K562 (cell line): ENCODE measurements at regions not wholly inside any gene's neighbourhood (a gene's known extent, or its start where the extent isn't known, plus 50 kb on each side); places are given as distances from the start of the nearest gene placed in this dataset.

Source experiments
- ATAC-seq: fragments of 200-7000 bp; cut with Tn5 transposase; 3 replicates; pipeline ENCODE4 v1.9.1; 2020; ENCODE audit warnings: moderate library complexity
- BruUV-seq: library from RNA; stranded (reverse); fragments of 400-500 nt; replicated peaks from 2 replicates; lab custom pipeline; 2021; lab: Mats Ljungman, UMichigan
- CTCF ChIA-PET: fragments of 300-600 bp; formaldehyde crosslinking; extraction: SDS; loops from one replicate; lab custom pipeline; 2021; ENCODE audit warnings: low intra/inter-chr PET ratio; lab: Yijun Ruan, JAX
- POLR2A ChIA-PET: fragments of 300-600, 350-650 bp; sonication (Branson Sonifier 250); formaldehyde crosslinking; extraction: SDS; loops from one replicate; lab custom pipeline; 2021; ENCODE audit warnings: antibody characterized with exemption, inconsistent platforms; lab: Yijun Ruan, JAX
- DNase-seq, 4 experiments: peaks; one replicate each; pipeline versions ENCODE4 v3.0.0 to v3.0.0-alpha.2; 2011 to 2018; ENCODE audit warnings: low spot score in 3 of 4, mixed read lengths in 3 of 4; ENCODE audit errors: extremely low read depth in 1 of 4
- FAIRE-seq: peaks from 2 replicates; lab custom pipeline; 2011; peaks lifted over from hg19 to GRCh38; lab: Jason Lieb, UNC
- H2AFZ ChIP-seq: 2 replicates; pipeline ENCODE4 v1.6.0; 2011; ENCODE audit warnings: low read depth, low read length, control low read depth, inconsistent platforms
- H3K27ac ChIP-seq: fragments of 200-600 bp; 3 replicates; pipeline ENCODE4 v1.8.0; 2011; ENCODE audit warnings: low read depth, mild to moderate bottlenecking, control low read depth, inconsistent platforms, low read length, moderate library complexity, mixed read lengths; ENCODE audit errors: extremely low read depth
- H3K27me3 ChIP-seq, 2 experiments: fragments of 300-600 bp in 1 of 2; 2 replicates in 1 of 2; 3 replicates in 1 of 2; pipeline versions ENCODE4 v1.6.0 to v1.8.0; 2011; ENCODE audit warnings: inconsistent platforms in 2 of 2, low read length in 2 of 2, mild to moderate bottlenecking in 1 of 2, mixed read lengths in 1 of 2, moderate library complexity in 1 of 2; ENCODE audit not compliant: control insufficient read depth in 2 of 2, insufficient read depth in 2 of 2
- H3K36me3 ChIP-seq: fragments of 300-600 bp; 3 replicates; pipeline ENCODE4 v1.8.0; 2011; ENCODE audit warnings: mild to moderate bottlenecking, low read length, inconsistent platforms; ENCODE audit not compliant: control insufficient read depth, insufficient read depth
- H3K4me1 ChIP-seq, 2 experiments: fragments of 200-600 bp in 1 of 2; replicated peaks in 1 of 2; 2 replicates in 1 of 2; 3 replicates in 1 of 2; pipeline versions ENCODE4 v1.5.1 to v1.8.0; 2011; ENCODE audit warnings: inconsistent platforms in 2 of 2, low read length in 2 of 2, mild to moderate bottlenecking in 1 of 2, mixed read lengths in 1 of 2, moderate library complexity in 1 of 2; ENCODE audit not compliant: control insufficient read depth in 2 of 2, insufficient read depth in 2 of 2
- H3K4me2 ChIP-seq: 2 replicates; pipeline ENCODE4 v1.6.1; 2011; ENCODE audit warnings: low read length, control low read depth, inconsistent platforms, mixed read lengths; ENCODE audit not compliant: insufficient read depth
- H3K4me3 ChIP-seq: fragments of 200-600 bp; sonication (generic), shearing (Covaris generic); 2 replicates; pipeline ENCODE4 v1.5.1; 2016; ENCODE audit warnings: control low read depth, inconsistent platforms
- H3K79me2 ChIP-seq: fragments of 200-600 bp; 3 replicates; pipeline ENCODE4 v1.8.0; 2011; ENCODE audit warnings: low read length, inconsistent platforms; ENCODE audit not compliant: control insufficient read depth, insufficient read depth
- H3K9ac ChIP-seq, 2 experiments: 2 replicates each; pipeline versions ENCODE4 v1.6.0 to v1.6.1; 2011; ENCODE audit warnings: low read depth in 2 of 2, low read length in 2 of 2, control low read depth in 1 of 2, inconsistent platforms in 1 of 2, mild to moderate bottlenecking in 1 of 2, mixed read lengths in 1 of 2; ENCODE audit not compliant: insufficient read depth in 1 of 2
- H3K9me1 ChIP-seq: one replicate; pipeline ENCODE4 v1.6.0; 2011; ENCODE audit warnings: inconsistent platforms, mild to moderate bottlenecking, low read length, moderate library complexity; ENCODE audit not compliant: control insufficient read depth, insufficient read depth
- H3K9me3 ChIP-seq: replicated peaks from 2 replicates; pipeline ENCODE4 v1.5.1; 2011; ENCODE audit warnings: low read depth, low read length, inconsistent platforms; ENCODE audit not compliant: control insufficient read depth, insufficient read depth
- H4K20me1 ChIP-seq: replicated peaks from 2 replicates; pipeline ENCODE4 v1.6.1; 2011; ENCODE audit warnings: low read length, inconsistent platforms, mixed read lengths; ENCODE audit not compliant: control insufficient read depth, insufficient read depth
- BDP1 ChIP-seq: IDR thresholded peaks from 3 replicates; pipeline ENCODE4 v1.6.1; 2011; ENCODE audit not compliant: insufficient read length, insufficient read depth
- CREM ChIP-seq: IDR thresholded peaks from 2 replicates; pipeline ENCODE4 v1.6.1; 2014; ENCODE audit warnings: antibody characterized with exemption, low read depth
- JUND ChIP-seq, 2 experiments: IDR thresholded peaks; 2 replicates in 1 of 2; 3 replicates in 1 of 2; pipeline ENCODE4 v1.6.1; 2011; ENCODE audit warnings: borderline replicate concordance in 2 of 2, low read depth in 2 of 2, low read length in 2 of 2, improper control_type of control experiment in 1 of 2, missing biosample characterization in 1 of 2, missing genetic modification characterization in 1 of 2, missing genetic modification reagents in 1 of 2
- MYNN ChIP-seq, 2 experiments: sonication (generic); formaldehyde crosslinking in 1 of 2; IDR thresholded peaks; 2 replicates each; pipeline versions ENCODE4 v1.5.0 to v1.6.1; 2016 to 2020; ENCODE audit warnings: antibody characterized with exemption in 1 of 2, missing genetic modification reagents in 1 of 2
- PHB2 ChIP-seq: fragments of 450-650 bp; IDR thresholded peaks from 2 replicates; pipeline ENCODE4 v1.6.1; 2017; ENCODE audit warnings: low read depth
- RBM22 ChIP-seq: fragments of 200-400 bp; formaldehyde crosslinking; IDR thresholded peaks from 2 replicates; pipeline ENCODE4 v1.6.1; 2018; ENCODE audit warnings: low read length, low read depth; ENCODE audit not compliant: poor library complexity, severe bottlenecking
- SETDB1 ChIP-seq: IDR thresholded peaks from one replicate; pipeline ENCODE4 v1.6.1; 2012; ENCODE audit warnings: low read length, control low read depth, inconsistent platforms
- STAT5A ChIP-seq: IDR thresholded peaks from 2 replicates; pipeline ENCODE4 v1.6.1; 2012; ENCODE audit warnings: low read length, inconsistent platforms, borderline replicate concordance
- ZNF277 ChIP-seq: fragments of 250-450 bp; sonication (Bioruptor Pico); IDR thresholded peaks from 2 replicates; pipeline ENCODE4 v1.8.0; 2022; ENCODE audit warnings: inconsistent platforms, mild to moderate bottlenecking, moderate library complexity, borderline replicate concordance
- ZNF431 ChIP-seq: sonication (generic); formaldehyde crosslinking; IDR thresholded peaks from 2 replicates; pipeline ENCODE4 v1.8.0; 2022; ENCODE audit warnings: mild to moderate bottlenecking, missing genetic modification reagents
- ZNF561 ChIP-seq: fragments of 450-650 bp; formaldehyde crosslinking; conservative IDR thresholded peaks from 2 replicates; pipeline ENCODE4 v1.4.0; 2020; ENCODE audit warnings: mild to moderate bottlenecking, moderate library complexity
- ZNF76 ChIP-seq: fragments of 250-450 bp; sonication (Bioruptor Pico); IDR thresholded peaks from 2 replicates; pipeline ENCODE4 v1.4.0; 2020; ENCODE audit warnings: mild to moderate bottlenecking, moderate library complexity, borderline replicate concordance
- WGBS: fragments of 100-300 bp; shearing (Covaris generic); methylation state at CpG from one replicate; pipeline ENCODE4 v1.1.6; 2016; ENCODE audit warnings: low coverage, mixed read lengths; ENCODE audit not compliant: insufficient coverage; ENCODE audit errors: missing lambda C conversion rate; 5-methylcytosine and 5-hydroxymethylcytosine counted together
- in situ Hi-C: fragments of 300-500 bp; cut with MboI; formaldehyde crosslinking; loops from 4 replicates; pipeline ENCODE4 v1.15.0; 2018; ENCODE audit warnings: inconsistent platforms, mixed read lengths
- intact Hi-C: fragments of 100-400 bp; cut with micrococcal nuclease; formaldehyde crosslinking; loops from 2 replicates; pipeline ENCODE4 v1.14.2; 2022

DNA sequence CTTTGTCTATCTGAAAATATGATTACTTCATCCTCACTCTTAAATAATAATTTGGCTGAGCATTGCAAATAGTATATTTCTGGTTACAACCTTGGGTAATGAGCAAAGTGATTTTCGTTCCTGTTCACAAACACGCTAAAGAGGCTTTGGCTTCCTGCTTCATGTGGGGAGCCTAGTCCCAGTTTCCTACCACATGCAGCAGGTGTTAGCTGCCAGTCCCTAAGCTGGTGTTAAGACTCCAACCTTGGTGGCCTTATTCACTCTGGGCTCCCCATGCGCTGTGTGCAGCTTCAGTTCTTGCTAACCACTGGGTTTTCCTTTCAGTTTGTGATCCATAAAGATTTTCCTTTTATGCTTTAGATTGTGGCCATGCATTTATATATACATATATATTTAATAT, 56.7 kb upstream of the BARHL2 start (continued):
- TF ChIP-seq RBM22 (no peak), MYNN (IDR thresholded peaks at IDR 0.05) (no peak), MYNN (CRISPR knock-in tag; IDR thresholded peaks at IDR 0.05) (no peak), ZNF561 (CRISPR knock-in tag) (no peak), ZNF431 (CRISPR knock-in tag) (no peak), BDP1 (no peak)

DNA sequence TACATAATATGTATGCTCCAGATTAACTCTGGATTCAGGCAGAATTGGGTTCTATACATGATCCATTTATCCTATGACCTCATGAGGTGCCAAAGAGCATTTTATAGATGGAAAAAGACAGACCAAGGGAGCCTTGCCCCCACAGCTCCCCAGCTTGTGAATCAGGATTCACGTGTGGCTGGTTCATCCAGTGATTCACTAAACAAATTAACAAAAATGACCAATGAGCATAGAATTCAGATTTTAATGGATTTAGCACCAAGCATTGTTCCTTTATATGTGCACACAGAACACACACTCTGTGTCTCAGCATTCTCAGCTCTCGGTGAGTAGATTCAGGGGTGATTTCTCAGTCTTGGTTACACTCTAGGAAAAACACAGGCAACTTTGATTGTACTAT, 51.7 kb upstream of the BARHL2 start:
- no peaks in the 10 kb centered on the region; a peak in 1 of 5 replicates for H3K4me1 ChIP-seq
- WGBS = 6% methylated on average over 2 of the region's 2 CpGs
- H3K9ac ChIP-seq = no peak overlapping the region
- no peak overlapping the region for H2AFZ ChIP-seq
- no peaks in the 10 kb centered on the region for H3K36me3 ChIP-seq
- H3K4me2 ChIP-seq = no peak overlapping the region
- no peak overlapping the region for H3K27ac ChIP-seq
- no peaks in the 10 kb centered on the region for H3K79me2 ChIP-seq
- no peak overlapping the region for H3K4me3 ChIP-seq
- DNase-seq = no peak
- in situ Hi-C loops (no loop called here), intact Hi-C loops (no loop called here)
- no peak for FAIRE-seq
- ChIA-PET POLR2A (no interaction called here), CTCF (no interaction called here)
- H4K20me1 ChIP-seq = no peaks in the 10 kb centered on the region
- H3K27me3 ChIP-seq = no peaks in the 10 kb centered on the region
- H3K9me1 ChIP-seq = no peaks in the 10 kb centered on the region
- no peak for ATAC-seq
- BruUV-seq = no TSS peak
- H3K9me3 ChIP-seq = no peaks in the 10 kb centered on the region
- TF ChIP-seq STAT5A (no peak), CREM (no peak), SETDB1 (no peak), ZNF561 (CRISPR knock-in tag) (no peak), JUND (IDR thresholded peaks at IDR 0.05; ENCODE audit: borderline replicate concordance, low read depth, low read length) (no peak), JUND (tag; IDR thresholded peaks at IDR 0.05; ENCODE audit: borderline replicate concordance, low read depth, low read length) (no peak), ZNF76 (CRISPR knock-in tag) (no peak), PHB2 (no peak), ZNF277 (CRISPR knock-in tag) (no peak)
